Activated CD8-positive, alpha-beta T cell treated with anti-CD3 and anti-CD28 coated beads for 36 hours (primary cell): ENCODE measurements at regions not wholly inside any gene's neighbourhood (a gene's known extent, or its start where the extent isn't known, plus 50 kb on each side); places are given as distances from the start of the nearest gene placed in this dataset.
A peak's percentile ranks its signal among the peaks of the same experiment; 100 is the strongest.

Source experiments
- ATAC-seq: fragments of 200-7000 bp; cut with Tn5 transposase; one replicate; pipeline ENCODE4 v1.10.0; 2021; ENCODE audit warnings: mild to moderate bottlenecking, moderate library complexity
- CTCF ChIA-PET: fragments of 350-600 bp; sonication (Branson Sonifier 250); formaldehyde crosslinking; loops from one replicate; lab custom pipeline; 2021; ENCODE audit warnings: antibody characterized with exemption; lab: Charles Lee
- POLR2A ChIA-PET: fragments of 350-600 bp; sonication (Branson Sonifier 250); formaldehyde crosslinking; loops from one replicate; lab custom pipeline; 2021; ENCODE audit warnings: antibody characterized with exemption; lab: Charles Lee
- DNase-seq: peaks from one replicate; pipeline ENCODE4 v3.0.0-alpha.2; 2020
- H3K27ac Mint-ChIP-seq: one replicate; pipeline ENCODE4 v1.8.0; 2021; ENCODE audit warnings: mild to moderate bottlenecking, mixed read lengths
- H3K27me3 Mint-ChIP-seq: one replicate; pipeline ENCODE4 v1.8.0; 2021; ENCODE audit warnings: mixed read lengths
- H3K36me3 Mint-ChIP-seq: one replicate; pipeline ENCODE4 v1.8.0; 2021; ENCODE audit warnings: low read depth, mixed read lengths
- H3K4me1 Mint-ChIP-seq: one replicate; pipeline ENCODE4 v1.8.0; 2021; ENCODE audit warnings: low read depth, mixed read lengths
- H3K4me3 Mint-ChIP-seq: one replicate; pipeline ENCODE4 v1.8.0; 2021; ENCODE audit warnings: mild to moderate bottlenecking, moderate library complexity, mixed read lengths
- H3K9me3 Mint-ChIP-seq: one replicate; pipeline ENCODE4 v1.8.0; 2021; ENCODE audit warnings: mixed read lengths
- CTCF ChIP-seq: fragments of 200-600 bp; IDR thresholded peaks from one replicate; pipeline ENCODE4 v1.8.0; 2022; ENCODE audit warnings: antibody characterized with exemption, mild to moderate bottlenecking
- intact Hi-C: fragments of 100-400 bp; cut with micrococcal nuclease; formaldehyde crosslinking; loops from one replicate; pipeline ENCODE4 v1.10.0; 2022

- no peaks in the 10 kb centered on the region for H3K27me3 Mint-ChIP-seq
- CTCF ChIA-PET = no interaction called here
- POLR2A ChIA-PET = interaction anchor here (1.1 kb wide), 1 partner anchor 297 kb away, joined by 3 read pairs; no protein-coding TSS in a partner anchor
- ATAC-seq = no peak
- intact Hi-C loops = no loop called here
- peaks cover 9% of the 10 kb centered on the region for H3K4me1 Mint-ChIP-seq
- H3K27ac Mint-ChIP-seq = no peak overlapping the region
- H3K9me3 Mint-ChIP-seq = no peaks in the 10 kb centered on the region
- TF ChIP-seq CTCF = no peak
- no peak overlapping the region for H3K4me3 Mint-ChIP-seq
- no peaks in the 10 kb centered on the region for H3K36me3 Mint-ChIP-seq
- no peak for DNase-seq
Observed at GRCh38 chr5:93891491-93892480, 150.4 kb upstream of the POU5F2 start.

- no peak for TF ChIP-seq CTCF
- H3K4me3 Mint-ChIP-seq = no peak overlapping the region
- H3K4me1 Mint-ChIP-seq = peaks cover 18% of the 10 kb centered on the region
- no peaks in the 10 kb centered on the region for H3K9me3 Mint-ChIP-seq
- intact Hi-C loops = no loop called here
- no peak for DNase-seq
- H3K27ac Mint-ChIP-seq = no peak overlapping the region
- ChIA-PET CTCF (interaction anchor here (1.3 kb wide), 1 partner anchor 90 kb away, joined by 3 read pairs; no protein-coding TSS in a partner anchor), POLR2A (interaction anchor here (0.6 kb wide), 1 partner anchor 768 kb away, joined by 3 read pairs; no protein-coding TSS in a partner anchor)
- no peak for ATAC-seq
- no peaks in the 10 kb centered on the region for H3K27me3 Mint-ChIP-seq
- H3K36me3 Mint-ChIP-seq = no peaks in the 10 kb centered on the region
Observed at GRCh38 chr5:93890657-93891056, 149.3 kb upstream of the POU5F2 start.

GRCh38 chr5:93887678-93888077, 146.3 kb upstream of the POU5F2 start:
- CTCF ChIA-PET = interaction anchor here (0.6 to 1.3 kb wide), 2 partner anchors 15 to 28 kb away, joined by 3 read pairs; no protein-coding TSS in a partner anchor
- H3K27ac Mint-ChIP-seq = no peak overlapping the region
- H3K36me3 Mint-ChIP-seq = no peaks in the 10 kb centered on the region
- no peaks in the 10 kb centered on the region for H3K27me3 Mint-ChIP-seq
- POLR2A ChIA-PET = no interaction called here
- no peaks in the 10 kb centered on the region for H3K9me3 Mint-ChIP-seq
- no peak overlapping the region for H3K4me3 Mint-ChIP-seq
- TF ChIP-seq CTCF = no peak
- intact Hi-C loops = no loop called here
- no peak for DNase-seq
- ATAC-seq = no peak
- H3K4me1 Mint-ChIP-seq = peaks cover 22% of the 10 kb centered on the region

- peak overlapping the region; percentile 9 for H3K4me3 Mint-ChIP-seq
- peaks cover 22% of the 10 kb centered on the region for H3K4me1 Mint-ChIP-seq
- no peak for DNase-seq
- no peak for ATAC-seq
- no peak for TF ChIP-seq CTCF
- intact Hi-C loops = no loop called here
- H3K9me3 Mint-ChIP-seq = no peaks in the 10 kb centered on the region
- POLR2A ChIA-PET = no interaction called here
- CTCF ChIA-PET = interaction anchor here (0.6 to 1.6 kb wide), 3 partner anchors 12 to 29 kb away, joined by 3 to 4 read pairs (median 3); no protein-coding TSS in a partner anchor
- H3K27me3 Mint-ChIP-seq = no peaks in the 10 kb centered on the region
- no peak overlapping the region for H3K27ac Mint-ChIP-seq
- no peaks in the 10 kb centered on the region for H3K36me3 Mint-ChIP-seq
Observed at GRCh38 chr5:93886917-93887361, 145.5 kb upstream of the POU5F2 start.
